ENCODE measurements at regions not wholly inside any gene's neighbourhood (a gene's known extent, or its start where the extent isn't known, plus 50 kb on each side); places are given as distances from the start of the nearest gene placed in this dataset.
"Not testable (repeated sequence)": the region's sequence is repeated elsewhere in the genome, so short reads cannot be mapped to it uniquely, and the experiment has no call there.

- no peak for DNase-seq
These were observed 267.2 kb upstream of the MGMT start for GRCh38 chr10:129199826-129200225.

- DNase-seq = no peak
These were observed 263.2 kb upstream of the MGMT start for GRCh38 chr10:129203819-129204218.

GRCh38 chr10:129207297-129207696 lies 259.7 kb upstream of the MGMT start:
- no peak for DNase-seq

GRCh38 chr10:129210876-129211275 lies 256.2 kb upstream of the MGMT start:
- DNase-seq = no peak

DNA sequence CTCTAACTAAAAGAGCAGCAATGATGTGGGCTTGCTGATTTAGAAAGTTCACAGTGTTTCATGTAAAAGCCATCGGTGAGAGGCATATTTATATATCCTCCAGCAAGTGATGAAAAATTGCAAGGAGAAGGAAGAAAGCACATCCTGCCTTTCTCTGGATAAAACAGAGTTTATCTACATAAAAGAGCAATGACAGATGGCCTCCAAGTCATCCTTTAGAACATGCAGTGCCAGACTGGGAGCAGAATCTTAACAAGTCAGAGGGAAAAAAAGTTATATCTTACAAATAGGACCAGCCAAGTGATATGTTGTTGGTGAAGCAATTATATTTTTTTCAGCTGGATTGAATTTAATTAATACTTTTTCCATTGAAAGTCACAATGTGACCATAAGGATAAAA lies 253.8 kb upstream of the MGMT start:
- no peak for DNase-seq

GRCh38 chr10:129213996-129214395 lies 253.0 kb upstream of the MGMT start:
- DNase-seq = not testable (repeated sequence)

GRCh38 chr10:129219364-129219763 lies 247.7 kb upstream of the MGMT start:
- DNase-seq = no peak

- DNase-seq = no peak
These were observed 244.6 kb upstream of the MGMT start for GRCh38 chr10:129222436-129222835.

DNA sequence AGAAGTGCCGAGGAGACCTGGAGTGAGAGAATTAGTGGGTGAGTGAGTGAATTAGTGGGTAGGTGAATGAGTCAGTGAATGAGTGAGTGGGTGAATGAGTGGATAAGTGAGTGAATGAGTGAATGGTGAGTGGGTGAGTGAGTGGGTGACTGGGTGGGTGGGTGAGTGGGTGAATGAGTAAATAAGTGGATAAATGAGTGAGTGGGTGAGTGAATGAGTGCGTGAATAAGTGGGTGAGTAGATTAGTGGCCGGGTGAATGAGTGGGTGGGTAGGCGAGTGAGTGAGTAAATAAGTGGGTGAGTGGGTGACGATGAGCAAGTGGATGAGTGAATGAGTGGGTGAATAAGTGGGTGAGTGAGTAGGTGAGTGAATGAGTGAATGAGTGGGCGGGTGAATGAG lies 243.7 kb upstream of the MGMT start:
- no peak for DNase-seq

DNA sequence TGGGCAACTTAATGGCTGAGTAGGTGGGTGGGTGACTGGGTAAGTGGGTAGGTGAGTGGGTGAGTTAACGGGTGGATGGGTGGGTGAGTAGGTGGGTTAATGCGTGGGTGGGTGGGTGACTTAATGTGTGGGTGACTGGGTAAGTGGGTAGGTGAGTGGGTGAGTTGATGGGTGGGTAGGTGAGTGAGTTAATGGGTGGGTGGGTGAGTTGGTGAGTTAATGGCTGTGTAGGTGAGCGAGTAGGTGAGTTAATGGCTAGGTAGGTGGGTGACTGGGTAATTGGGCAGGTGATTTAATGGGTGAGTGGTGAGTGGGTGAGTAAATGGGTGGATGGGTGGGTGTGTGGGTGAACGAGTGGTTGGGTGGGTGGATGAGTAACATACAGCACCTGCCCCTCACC lies 243.0 kb upstream of the MGMT start:
- no peak for DNase-seq

GRCh38 chr10:129231821-129232220 lies 235.2 kb upstream of the MGMT start:
- DNase-seq = no peak

DNA sequence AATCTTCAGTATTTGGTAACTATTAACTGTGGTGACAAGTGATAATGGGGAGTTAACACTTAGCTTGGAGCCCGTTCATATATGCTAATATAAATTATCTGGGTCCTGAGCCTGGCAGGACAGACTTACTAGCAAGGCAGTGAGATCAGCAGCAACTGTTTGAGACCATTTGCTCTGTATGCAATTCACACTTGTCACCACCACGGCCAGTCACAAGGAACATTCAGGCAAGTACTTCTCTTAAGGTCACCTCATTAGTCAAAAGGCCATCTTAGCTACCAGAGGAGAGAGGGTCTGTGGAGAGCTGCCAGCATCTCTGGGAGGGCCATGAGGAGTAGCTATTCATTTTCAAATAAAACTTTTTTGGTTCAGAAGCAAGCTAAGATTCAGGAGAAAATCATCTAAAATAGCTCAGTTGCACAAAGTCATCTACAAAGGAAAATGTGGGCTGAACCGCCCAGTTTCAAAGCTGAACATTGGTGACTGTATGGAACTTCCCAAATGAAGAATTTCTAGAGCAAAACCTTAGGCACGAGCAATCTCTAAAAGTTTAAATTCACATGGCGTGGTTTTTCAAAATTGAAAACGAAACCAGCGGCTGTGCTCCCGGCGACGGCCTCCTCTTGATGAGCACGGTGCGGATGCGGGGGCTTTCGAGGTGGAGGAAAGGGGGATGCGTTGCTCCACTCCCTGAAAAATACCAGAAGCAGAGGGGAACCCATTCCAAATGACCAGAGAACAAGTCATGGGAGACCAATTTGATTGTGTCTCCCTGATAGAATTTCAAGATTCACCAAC lies 233.5 kb upstream of the MGMT start:
- DNase-seq = no peak

- no peak for DNase-seq
These were observed 230.8 kb upstream of the MGMT start for GRCh38 chr10:129236274-129236691.

GRCh38 chr10:129241461-129241860 lies 225.6 kb upstream of the MGMT start:
- DNase-seq = no peak

DNA sequence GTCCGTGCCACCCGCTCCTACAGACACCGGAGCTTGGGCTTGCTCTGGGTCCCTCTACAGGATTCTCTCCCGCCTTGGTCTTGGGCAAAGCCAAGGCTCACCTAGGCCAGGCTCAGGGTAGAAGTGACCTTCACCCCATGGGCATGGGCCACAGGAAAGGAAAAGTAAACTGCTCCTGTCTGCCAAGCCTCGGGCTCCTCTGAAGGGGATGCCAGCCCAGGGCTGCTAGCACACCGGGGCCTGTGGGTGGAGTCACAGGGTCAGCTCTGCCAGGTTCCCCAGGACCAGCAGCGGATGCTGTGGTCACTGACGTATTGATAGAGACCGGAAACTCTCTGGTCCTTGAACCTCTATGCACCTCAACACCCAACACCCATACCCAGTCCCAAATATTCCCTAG lies 222.7 kb upstream of the MGMT start:
- no peak for DNase-seq

DNA sequence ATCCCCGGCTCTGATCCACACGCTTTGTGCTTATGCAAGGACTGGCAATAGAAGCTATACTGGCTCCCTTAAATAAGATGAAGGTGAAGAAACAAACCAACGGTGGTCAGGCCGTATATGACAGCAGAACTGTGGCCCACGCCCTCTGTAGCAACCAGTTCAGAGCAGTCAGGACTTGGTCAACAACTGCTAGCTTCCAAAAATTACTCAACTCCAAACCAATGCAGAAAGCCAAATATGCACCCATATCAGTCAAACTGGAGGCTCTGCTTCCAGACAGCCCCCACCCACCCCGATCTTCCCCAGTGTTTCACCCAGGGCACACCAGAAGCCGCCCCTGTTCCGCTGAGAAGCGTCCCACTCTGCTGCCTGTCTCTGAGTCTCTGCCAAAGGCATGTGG lies 222.3 kb upstream of the MGMT start:
- no peak for DNase-seq

GRCh38 chr10:129253161-129253864 lies 213.7 kb upstream of the MGMT start:
- DNase-seq = no peak

GRCh38 chr10:129253865-129254179 lies 213.2 kb upstream of the MGMT start:
- no peak for DNase-seq

GRCh38 chr10:129258283-129258923 lies 208.6 kb upstream of the MGMT start:
- no peak for DNase-seq

- no peak for DNase-seq
These were observed 207.8 kb upstream of the MGMT start for GRCh38 chr10:129259128-129259815.

GRCh38 chr10:129272176-129272575 lies 194.9 kb upstream of the MGMT start:
- DNase-seq = no peak

DNA sequence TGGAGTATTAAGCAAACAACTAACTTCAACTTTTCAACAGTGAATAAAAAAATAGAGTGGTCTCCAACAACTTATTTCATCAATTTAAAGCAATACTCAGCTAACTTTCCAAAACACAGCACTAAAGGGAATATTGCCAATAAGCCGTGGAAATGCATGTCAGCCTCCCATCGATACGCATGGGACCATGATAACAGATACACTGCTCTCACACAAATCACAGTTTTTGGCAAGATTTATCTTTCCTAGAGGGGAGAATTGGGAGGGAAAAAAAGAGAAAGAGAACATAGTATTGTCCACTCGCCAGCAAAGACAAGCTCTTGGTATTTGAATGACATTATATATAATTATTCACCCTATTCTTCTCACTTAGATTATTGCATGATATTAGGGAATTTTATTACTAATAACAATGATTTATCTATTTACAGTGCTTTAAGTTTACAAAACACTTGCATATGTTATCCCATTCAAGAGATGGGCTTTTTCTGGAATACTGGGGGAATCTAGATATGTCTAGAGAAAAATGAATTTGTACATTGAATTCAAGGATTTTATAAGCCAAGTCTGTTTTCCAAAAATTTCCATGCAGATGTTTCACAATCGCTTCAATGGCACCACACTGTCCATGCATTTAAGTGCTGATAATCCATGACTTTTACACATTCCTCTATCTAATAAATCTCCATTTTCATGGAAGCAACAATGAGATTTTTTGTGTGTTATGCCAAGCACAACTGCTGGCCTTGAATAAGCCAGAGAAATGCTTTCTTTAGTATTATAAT lies 194.0 kb upstream of the MGMT start:
- no peak for DNase-seq

DNA sequence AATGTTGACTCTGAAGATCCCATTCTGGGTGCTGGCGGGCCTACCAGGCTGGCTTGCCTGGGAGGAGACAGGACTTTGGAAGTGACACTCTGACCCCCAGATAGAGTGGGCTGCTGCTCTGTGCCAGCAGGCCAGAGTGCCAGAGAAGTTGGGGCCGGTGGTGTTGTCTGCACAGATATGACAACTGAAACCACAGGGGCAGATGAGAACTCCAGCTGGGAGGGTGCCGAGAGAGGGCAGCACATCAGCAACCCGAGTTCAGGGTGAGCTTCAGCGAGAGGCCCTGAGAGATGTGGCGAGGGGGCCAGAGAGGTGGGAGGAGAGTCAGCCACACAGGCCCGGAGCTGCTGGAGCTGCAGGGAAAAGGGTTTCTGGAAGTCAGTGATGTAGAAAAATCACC lies 193.2 kb upstream of the MGMT start:
- no peak for DNase-seq
